ENCODE measurements at regions not wholly inside any gene's neighbourhood (a gene's known extent, or its start where the extent isn't known, plus 50 kb on each side); places are given as distances from the start of the nearest gene placed in this dataset.

- TF ChIP-seq CTCF (IDR thresholded peaks at IDR 0.05 in 2 of 3, conservative IDR thresholded peaks at IDR 0.05 in 1 of 3; ENCODE audit: control insufficient read depth in 2 of 3, extremely low read depth in 1 of 3, insufficient read depth in 1 of 3, low read depth in 3 of 3, low read length in 3 of 3) (no peak), MXI1 (IDR thresholded peaks at IDR 0.05; ENCODE audit: low read depth, low read length) (no peak), FOXM1 (IDR thresholded peaks at IDR 0.05; ENCODE audit: low read depth, low read length) (no peak), BHLHE40 (IDR thresholded peaks at IDR 0.05; ENCODE audit: borderline replicate concordance in 1 of 2, low read depth in 2 of 2, low read length in 1 of 2) (no peak), EZH2 (IDR thresholded peaks at IDR 0.05; ENCODE audit: borderline replicate concordance, control insufficient read depth, low read depth, low read length) (no peak), NKRF (conservative IDR thresholded peaks at IDR 0.05) (no peak), YY1 (IDR thresholded peaks at IDR 0.05; ENCODE audit: low read depth, low read length) (no peak), SREBF1 (IDR thresholded peaks at IDR 0.05; ENCODE audit: low read length) (no peak), HDAC2 (IDR thresholded peaks at IDR 0.05) (no peak), RAD21 (IDR thresholded peaks at IDR 0.05; ENCODE audit: insufficient read depth, low read depth, low read length) (no peak), POLR2A (IDR thresholded peaks at IDR 0.05; ENCODE audit: low read depth, low read length) (no peak), KDM1A (IDR thresholded peaks at IDR 0.05; ENCODE audit: borderline replicate concordance) (no peak), EP300 (IDR thresholded peaks at IDR 0.05; ENCODE audit: borderline replicate concordance in 1 of 2, control insufficient read depth in 1 of 2, low read depth in 2 of 2, low read length in 2 of 2) (no peak)
- TF ChIP-seq, protein P1, sequence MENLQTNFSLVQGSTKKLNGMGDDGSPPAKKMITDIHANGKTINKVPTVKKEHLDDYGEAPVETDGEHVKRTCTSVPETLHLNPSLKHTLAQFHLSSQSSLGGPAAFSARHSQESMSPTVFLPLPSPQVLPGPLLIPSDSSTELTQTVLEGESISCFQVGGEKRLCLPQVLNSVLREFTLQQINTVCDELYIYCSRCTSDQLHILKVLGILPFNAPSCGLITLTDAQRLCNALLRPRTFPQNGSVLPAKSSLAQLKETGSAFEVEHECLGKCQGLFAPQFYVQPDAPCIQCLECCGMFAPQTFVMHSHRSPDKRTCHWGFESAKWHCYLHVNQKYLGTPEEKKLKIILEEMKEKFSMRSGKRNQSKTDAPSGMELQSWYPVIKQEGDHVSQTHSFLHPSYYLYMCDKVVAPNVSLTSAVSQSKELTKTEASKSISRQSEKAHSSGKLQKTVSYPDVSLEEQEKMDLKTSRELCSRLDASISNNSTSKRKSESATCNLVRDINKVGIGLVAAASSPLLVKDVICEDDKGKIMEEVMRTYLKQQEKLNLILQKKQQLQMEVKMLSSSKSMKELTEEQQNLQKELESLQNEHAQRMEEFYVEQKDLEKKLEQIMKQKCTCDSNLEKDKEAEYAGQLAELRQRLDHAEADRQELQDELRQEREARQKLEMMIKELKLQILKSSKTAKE (IDR thresholded peaks at IDR 0.05; ENCODE audit: low read depth, poor library complexity, severe bottlenecking): no peak
Measured at GRCh38 chr1:55315552-55315951, 100.4 kb upstream of the USP24 start.
